HG02623 (cell line): ENCODE measurements at regions not wholly inside any gene's neighbourhood (a gene's known extent, or its start where the extent isn't known, plus 50 kb on each side); places are given as distances from the start of the nearest gene placed in this dataset.
A peak's percentile ranks its signal among the peaks of the same experiment; 100 is the strongest.

ENCODE experiments used
- ATAC-seq: cut with Tn5 transposase; IDR thresholded peaks from one replicate; pipeline ENCODE4 v1.9.1; 2021; ENCODE audit warnings: moderate library complexity; ENCODE audit not compliant: unreplicated experiment

DNA sequence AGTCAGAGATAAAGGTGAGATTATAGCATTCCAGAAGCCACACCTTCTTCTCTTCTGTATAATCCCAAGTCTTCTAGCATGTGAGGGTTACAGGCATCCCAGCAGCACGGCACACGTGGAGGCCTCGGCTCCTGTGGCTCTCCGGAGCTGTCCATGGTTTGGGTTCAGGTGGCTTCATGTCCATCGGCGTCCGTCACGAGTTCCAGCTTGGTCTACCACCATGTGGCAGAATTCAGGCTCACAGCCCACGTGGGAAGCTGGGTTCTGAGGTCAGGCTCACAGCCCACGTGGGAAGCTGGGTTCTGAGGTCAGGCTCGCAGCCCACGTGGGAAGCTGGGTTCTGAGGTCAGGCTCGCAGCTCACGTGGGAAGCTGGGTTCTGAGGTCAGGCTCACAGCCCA lies 378.3 kb upstream of the SALL3 start:
- ATAC-seq, result no peak

DNA sequence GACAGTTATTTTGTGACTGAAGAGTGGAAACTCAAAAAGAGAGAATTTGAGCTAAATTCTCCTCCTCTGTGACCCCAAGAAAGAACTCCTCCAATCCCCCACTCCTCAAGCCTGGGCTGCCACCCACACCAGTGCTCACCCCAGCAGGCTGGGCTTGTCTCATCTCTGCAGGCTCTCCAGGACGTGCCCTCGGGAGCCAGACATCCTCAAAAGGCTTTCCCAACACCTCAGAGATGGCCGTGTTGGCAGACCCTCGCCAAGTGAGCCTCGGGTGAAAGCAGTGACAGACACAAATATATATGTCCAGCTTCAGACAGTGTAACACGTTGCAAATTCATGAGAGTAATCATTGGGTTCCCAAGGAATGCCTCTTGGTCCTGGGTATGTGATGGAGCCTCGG lies 377.7 kb upstream of the SALL3 start:
- ATAC-seq, result no peak

DNA sequence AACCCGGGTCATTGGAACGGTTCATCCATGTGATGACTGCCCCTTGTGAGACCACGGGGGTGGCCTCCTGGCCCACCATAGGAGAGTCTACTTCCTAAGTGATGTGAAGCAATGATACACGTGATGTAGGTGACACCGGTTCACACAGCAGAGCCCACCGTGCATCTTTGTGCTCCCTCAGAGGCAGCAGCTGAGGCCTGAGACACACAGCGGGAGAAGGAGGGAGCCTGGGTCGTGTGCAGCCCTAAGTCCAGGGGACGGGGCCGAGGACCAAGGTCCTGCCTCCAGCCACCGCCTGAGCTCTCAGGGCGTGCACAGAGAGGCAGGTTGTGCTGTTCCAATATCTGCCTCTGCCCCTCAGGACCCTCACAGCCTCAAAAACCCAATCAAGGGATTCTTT lies 377.2 kb upstream of the SALL3 start:
- no peak for ATAC-seq

DNA sequence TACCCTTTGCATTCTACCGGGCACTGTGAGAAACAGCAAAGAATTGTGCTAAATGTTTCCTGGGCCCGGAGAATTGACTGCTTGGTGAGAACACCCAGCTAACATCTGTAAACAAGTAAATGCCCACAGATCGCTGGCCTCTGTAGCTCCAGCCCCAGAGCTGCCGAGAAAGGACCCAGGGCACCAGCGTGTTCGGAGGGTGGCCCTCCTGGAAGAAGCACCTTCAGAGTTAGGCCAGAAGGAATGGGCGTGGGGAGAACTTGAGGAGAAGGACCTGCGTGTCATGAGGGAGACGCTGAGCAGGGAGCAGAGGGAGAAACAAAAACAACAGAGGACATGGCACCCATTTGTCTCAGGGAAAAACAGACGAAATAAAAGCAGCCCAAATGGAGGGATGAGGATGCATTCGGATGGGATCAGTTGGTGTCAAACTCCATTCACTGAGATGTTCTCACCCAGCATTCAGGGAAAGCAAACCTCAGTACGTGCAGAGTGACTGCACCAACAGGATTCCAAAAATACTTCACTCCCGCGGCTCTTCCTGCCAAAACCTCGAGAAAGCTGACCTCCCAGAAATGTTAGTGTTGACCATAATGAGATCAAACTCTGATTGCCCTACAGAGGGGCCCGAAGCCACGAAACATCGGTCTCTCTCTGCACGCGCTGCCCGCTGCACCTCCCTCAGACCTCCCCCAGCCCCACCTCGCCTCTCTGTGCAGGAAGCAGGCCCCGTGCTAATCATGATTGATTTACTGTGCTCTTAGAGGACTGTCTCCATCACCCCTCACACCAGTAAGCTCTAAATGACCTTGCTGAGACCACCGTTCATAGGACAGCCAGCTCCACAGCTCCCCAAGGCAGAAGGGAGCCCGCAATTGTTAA lies 376.3 kb upstream of the SALL3 start:
- no peak for ATAC-seq

DNA sequence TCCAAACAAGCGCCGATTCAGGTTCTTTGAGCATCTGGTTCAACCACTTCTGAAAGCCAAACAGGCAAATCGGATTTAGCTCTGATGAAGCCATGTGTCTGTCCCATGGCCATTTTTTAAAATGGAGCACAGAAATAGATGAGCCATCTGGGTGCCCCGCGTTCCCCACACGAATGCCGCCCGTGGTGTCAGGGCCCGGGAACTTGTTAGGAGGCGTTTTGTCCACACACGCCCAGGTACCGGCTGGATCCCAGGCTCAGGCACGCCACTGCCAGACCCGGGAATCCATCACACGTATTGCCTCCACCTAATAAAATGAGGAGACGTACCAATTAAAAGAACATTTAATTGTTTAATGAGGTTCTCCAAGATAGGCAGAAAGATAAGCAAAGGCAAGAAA lies 374.4 kb upstream of the SALL3 start:
- no peak for ATAC-seq

DNA sequence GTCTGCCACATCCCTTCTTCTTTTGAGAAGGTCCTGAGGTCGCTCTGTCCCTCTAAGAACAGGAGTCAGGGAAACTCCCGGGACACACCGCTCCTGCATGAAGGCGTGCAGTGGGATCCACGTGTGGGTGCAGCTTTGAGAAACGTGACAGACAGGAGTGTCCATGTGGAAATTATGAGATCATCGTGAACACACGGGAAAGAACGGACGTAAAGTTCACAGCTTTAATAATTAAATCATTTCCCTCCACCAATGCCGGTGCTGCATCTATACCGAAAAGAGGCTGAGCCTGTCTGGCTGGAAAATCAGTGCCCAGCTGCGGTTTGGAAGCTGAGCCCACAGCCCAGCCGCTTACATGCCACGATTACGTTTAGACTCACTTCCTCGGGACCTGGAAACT lies 372.4 kb upstream of the SALL3 start:
- no peak for ATAC-seq

DNA sequence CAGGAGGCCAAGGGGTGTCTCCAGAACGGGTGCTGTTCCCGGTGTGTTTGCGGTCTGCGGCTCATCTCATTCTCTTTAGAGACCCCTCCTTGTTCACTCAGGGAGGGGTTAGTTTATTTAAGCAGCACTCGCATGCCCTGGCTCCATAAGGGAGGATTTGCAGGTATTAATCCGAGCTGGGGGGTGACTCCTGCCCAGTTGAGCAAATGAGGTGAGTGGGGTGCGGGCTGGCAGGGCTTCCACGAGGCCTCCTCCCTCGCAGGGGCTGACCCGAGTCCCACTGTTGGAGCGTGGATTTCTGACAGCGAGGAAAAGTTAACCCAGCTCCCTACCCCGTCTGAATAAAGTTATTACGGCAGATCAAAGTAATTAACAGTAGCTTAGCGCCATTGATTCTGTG lies 371.8 kb upstream of the SALL3 start:
- ATAC-seq, result no peak

DNA sequence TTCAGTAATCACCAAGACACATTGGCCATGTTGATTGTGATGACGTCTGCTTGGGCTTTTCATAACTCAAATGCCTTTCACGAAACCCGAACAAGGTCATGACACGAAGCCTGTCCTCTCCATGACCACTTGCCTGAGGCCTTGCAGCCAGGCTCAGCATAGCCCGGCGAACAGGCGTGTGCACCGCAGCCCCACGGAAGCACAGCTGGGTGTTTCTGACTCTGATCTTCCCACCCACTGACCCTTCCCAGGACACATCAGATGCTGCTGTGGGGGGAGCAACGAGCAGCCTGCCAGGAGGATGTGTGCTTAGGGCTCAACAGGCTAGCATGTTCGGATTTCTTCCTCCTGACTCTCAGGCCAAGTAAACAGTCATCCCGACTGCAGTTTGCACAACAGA lies 369.4 kb upstream of the SALL3 start:
- ATAC-seq, result no peak

DNA sequence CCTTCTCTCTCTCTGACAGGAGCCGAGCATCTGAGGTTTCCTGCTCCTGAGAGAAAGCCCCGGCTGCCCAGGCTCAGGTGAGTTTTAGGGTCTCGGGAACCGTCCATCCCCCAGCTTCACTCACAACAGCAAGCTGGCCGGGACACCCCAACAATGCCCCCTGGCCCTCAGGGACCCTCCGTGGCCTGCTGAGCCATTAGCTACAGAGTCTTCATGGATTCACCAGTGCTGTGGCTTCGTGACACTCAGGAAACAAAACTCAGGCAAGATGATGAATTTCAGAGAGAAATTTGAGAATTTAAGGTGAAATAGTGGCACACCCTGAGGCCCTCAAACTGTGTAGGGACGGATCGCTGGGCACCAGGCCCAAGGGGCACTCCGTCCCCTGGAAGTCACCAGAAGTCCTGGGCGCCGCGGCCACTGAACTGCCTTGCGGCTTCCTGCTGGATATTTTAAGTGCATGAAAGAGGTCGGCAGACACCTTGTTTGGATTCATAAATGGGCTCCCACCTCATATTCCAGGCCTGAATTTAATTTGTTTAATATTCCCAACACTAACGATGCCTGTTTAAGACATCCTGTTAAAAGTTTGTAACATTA lies 368.3 kb upstream of the SALL3 start:
- ATAC-seq, result no peak

DNA sequence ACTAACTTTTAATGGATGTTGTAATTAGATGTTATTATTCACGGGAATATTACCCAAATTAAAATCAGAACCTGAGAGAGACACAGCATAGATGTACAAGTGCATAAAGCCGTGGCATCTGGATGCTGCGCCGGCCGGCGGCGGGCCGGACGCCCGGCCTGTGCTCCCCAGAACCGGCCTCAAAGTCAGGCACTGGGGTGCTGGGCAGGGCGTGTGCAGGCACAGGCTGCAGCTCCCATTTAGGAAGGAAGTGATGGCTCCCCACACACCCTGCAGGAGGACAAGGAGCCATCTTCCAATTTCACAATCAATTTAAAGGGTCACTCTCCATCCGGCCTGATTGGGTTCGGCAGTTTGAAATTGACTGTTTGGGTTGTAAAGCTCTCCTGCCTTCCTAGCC lies 367.7 kb upstream of the SALL3 start:
- no peak for ATAC-seq

DNA sequence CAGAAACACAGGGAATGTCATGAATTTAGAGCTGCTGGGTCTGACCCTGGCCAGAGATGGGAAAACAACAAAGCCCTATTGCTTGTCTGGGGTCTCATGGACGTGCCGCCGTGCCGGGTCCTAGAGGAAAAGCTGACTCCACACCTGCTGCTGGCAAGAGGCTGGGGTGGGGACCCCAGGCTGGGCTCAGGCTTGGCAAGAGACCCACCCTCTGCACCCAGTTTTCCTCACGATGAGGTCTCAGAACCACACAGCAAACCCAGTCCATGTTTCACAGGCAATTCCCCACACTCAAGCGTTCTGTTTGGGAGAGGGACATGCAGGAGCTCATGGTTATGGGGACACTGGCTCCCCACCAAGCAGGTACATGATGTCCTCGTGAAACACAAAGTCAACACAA lies 367.3 kb upstream of the SALL3 start:
- no peak for ATAC-seq

DNA sequence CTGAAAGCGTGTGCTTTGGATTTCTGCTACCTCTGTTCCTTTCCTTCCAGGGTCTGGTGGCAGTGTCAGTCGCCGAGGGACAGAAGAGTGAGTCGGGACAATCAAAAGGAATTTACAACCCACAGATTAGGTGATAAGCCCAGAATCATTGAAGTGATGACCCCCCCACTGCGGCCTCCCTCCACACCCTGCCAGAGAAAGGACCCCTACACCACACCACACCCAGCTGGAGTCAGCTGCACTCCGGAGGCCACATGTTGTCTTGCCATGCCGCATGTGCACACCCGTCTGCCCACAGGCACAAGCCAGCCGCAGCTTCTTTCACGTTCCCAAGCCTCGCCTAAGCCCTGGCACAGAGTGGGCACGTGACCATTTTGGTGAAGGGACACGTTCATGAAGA lies 366.8 kb upstream of the SALL3 start:
- no peak for ATAC-seq

DNA sequence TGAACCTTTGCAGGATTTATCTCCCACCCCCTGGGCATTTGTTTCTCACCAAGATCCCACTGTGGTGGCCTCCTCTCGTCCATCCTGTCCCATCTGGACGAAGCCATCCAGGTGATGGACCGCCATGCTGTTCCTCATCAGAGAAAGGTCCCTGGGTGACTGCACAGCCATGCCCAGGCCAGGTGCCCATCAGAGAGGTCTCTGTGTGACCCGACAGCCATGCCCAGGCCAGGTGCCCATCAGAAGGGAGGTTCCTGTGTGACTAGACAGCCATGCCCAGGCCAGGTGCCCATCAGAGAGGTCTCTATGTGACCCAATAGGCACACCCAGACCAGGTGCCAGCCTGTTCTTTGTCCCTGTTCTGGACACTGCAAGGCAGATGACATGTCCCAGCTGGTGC lies 360.9 kb upstream of the SALL3 start:
- ATAC-seq, result no peak

DNA sequence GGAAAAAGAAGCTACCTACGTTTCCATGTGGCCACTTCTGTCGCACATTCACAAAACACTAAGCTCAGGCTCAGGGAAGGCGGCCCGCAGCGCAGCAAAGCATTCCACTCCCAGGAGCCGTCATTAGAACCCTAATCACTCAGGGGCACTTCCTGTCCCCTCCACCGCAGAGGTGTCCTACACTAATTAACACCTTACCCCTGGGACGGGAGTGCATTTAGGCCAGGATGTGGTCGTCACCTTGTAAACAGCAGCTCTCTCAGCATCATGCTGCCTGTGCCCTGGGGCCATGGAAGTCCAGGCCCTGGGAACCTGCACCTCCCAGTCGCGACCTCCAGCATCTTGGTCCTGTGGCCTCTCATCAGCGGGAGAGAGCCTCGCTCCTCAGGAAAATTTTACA lies 359.8 kb upstream of the SALL3 start:
- ATAC-seq, result no peak

DNA sequence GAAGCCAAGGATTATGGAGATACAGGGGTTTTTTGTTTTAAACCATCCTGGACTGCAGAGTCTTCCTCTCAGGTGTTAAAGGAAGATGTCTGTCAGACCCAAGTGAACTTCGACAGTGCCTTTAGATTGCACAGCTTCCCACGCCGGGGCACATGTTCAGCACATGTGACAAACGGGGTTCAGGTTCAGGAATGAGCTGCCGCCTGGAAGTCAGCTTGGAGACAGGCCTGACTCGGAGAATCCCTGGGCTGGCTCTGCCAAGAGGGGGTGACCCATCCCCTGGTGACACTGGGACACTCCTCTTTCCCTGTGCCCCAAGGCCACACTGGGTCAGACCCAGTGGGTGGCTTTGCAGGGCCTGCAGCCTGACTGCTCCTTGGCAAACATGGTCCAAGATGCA lies 359.3 kb upstream of the SALL3 start:
- no peak for ATAC-seq

DNA sequence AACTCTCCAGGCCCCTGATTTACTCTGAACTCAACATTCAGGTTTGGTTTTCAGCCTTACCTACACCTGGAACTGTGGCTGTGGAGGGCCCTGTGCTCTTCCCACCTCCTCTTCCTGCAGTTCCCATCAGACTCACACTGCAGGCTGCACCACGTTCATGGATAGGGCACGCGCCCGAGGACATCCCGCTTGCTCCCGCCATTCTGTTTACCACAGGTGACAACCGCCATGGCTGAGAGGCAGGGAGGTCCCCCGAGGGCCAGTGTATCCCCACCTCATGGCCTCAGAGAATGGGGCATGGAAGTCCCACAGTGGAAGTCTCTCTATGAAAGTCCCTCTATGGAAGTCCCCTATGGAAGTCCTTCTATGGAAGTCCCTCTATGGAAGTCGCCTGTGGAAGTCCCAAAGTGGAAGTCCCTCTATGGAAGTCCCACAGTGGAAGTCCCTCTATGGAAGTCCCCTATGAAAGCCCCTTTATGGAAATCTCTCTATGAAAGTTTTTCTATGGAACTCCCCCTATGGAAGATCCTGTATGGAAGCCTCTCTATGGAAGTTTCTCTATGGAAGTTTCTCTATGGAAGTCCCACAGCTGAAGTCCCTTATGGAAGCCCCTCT lies 358.4 kb upstream of the SALL3 start:
- no peak for ATAC-seq

DNA sequence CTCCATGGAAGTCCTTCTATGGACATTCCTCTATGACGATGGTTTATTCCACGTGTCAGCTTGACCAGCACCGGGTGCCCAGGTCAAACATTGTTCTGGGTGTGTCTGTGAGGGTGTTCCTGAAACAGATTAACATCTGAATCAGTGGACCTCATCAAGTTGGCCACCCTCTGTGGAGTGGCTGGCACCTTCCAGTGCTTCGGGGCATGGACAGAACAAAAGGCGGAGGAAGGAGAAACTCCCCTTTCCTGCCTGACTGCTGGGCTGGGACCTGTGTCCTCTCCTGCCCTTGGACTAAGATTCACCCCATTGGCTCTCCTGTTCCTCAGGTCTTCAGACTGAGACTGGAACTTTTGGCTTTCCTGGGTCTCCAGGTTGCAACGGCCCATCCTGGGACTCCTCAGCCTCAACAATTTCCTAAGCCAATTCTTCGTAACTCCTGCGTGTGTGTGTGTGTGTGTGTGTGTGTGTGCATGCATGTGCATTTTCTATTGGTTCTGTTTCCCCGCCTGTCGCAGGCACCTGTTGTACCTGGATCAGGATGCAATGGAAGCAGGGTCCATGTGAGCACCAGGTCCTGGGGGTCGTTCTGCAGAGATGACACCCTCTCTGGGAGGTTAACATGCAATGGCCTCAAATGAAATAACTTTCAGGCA lies 357.2 kb upstream of the SALL3 start:
- ATAC-seq, result no peak

DNA sequence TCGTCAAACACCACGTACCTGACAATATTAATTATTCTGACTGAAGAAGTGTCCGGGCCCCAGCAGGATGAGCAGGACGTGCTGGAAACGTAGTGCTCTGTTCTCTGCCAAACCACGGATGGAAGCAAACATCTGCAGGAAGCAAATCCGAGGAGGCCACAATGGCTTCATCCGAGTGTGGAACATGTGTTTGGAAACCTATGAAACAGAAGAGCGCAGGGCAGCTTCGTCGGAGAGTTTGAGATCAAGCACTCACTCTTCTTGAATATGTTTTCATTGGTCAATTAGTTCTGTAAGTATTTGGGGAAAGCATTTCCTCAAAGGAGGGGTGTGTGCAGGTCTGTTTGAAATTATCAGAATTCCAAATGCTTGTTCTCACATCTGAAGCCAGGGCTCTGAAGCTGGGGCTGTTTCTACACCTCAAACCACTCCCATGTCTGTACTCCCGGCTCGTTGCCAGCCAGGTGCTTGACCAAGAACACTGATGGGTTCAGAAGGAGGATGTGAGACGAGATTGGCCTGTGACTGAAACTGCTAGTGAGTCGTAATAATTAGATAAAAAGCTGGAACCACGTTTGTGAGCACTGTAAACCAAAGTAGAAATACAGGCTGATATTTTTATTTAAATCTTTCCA lies 356.6 kb upstream of the SALL3 start:
- ATAC-seq, result no peak

DNA sequence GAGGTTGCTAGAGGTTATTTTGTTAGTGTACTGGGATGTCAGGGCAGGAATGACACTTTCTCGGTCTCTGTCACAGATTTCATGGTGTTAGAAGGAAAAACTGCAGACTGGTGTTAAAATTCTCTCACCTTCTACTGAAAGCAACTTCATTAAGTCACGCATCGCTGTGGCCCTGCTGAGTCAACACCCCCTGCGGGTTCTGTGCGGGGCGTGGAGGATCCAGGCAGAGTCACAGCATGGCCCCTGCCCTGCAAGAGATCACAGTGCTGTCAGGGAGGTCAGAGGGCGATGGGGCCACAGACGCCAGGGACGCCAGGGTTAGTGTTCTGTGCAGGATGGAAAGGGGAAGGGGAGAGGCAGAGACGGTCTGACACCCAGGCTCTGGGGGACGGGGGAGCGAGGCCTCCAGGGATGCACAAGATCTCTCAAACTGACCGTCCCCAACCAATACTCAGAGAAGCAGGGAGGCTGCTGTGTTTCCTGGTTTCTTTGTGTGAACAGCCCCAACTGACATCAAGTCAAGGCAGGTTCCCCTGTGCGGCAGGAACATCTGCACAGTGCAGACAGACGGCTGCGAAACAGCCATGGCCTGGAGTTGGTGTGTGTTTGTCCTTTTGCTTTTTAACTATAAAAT lies 354.9 kb upstream of the SALL3 start:
- no peak for ATAC-seq

DNA sequence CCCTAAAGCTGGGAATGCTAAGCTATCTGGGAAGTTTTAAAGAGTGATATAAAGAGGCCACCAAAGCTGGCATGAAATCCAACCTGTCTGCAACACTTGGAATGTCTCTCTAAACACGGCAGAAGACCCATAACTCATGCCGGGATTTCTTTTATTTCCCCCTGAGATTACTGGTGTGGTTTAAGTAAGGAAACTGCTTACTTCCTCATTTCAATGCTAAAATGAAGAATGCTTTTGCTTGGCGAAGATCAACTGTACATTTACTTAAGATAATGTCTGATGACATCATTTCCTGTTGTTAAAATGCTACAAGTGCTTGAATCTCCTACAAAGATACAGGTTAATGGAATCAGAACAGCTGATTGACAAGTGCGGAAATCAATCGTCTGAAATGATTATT lies 353.8 kb upstream of the SALL3 start:
- peak; percentile 68 for ATAC-seq
